K562 (cell line): ENCODE measurements at regions not wholly inside any gene's neighbourhood (a gene's known extent, or its start where the extent isn't known, plus 50 kb on each side); places are given as distances from the start of the nearest gene placed in this dataset.

Experiments
- ATAC-seq: fragments of 200-7000 bp; cut with Tn5 transposase; 3 replicates; pipeline ENCODE4 v1.9.1; 2020; ENCODE audit warnings: moderate library complexity
- BruUV-seq: library from RNA; stranded (reverse); fragments of 400-500 nt; replicated peaks from 2 replicates; lab custom pipeline; 2021; lab: Mats Ljungman, UMichigan
- CTCF ChIA-PET: fragments of 300-600 bp; formaldehyde crosslinking; extraction: SDS; loops from one replicate; lab custom pipeline; 2021; ENCODE audit warnings: low intra/inter-chr PET ratio; lab: Yijun Ruan, JAX
- POLR2A ChIA-PET: fragments of 300-600, 350-650 bp; sonication (Branson Sonifier 250); formaldehyde crosslinking; extraction: SDS; loops from one replicate; lab custom pipeline; 2021; ENCODE audit warnings: antibody characterized with exemption, inconsistent platforms; lab: Yijun Ruan, JAX
- DNase-seq, 4 experiments: peaks; one replicate each; pipeline versions ENCODE4 v3.0.0 to v3.0.0-alpha.2; 2011 to 2018; ENCODE audit warnings: low spot score in 3 of 4, mixed read lengths in 3 of 4; ENCODE audit errors: extremely low read depth in 1 of 4
- FAIRE-seq: peaks from 2 replicates; lab custom pipeline; 2011; peaks lifted over from hg19 to GRCh38; lab: Jason Lieb, UNC
- H2AFZ ChIP-seq: 2 replicates; pipeline ENCODE4 v1.6.0; 2011; ENCODE audit warnings: low read depth, low read length, control low read depth, inconsistent platforms
- H3K27ac ChIP-seq: fragments of 200-600 bp; 3 replicates; pipeline ENCODE4 v1.8.0; 2011; ENCODE audit warnings: low read depth, mild to moderate bottlenecking, control low read depth, inconsistent platforms, low read length, moderate library complexity, mixed read lengths; ENCODE audit errors: extremely low read depth
- H3K27me3 ChIP-seq, 2 experiments: fragments of 300-600 bp in 1 of 2; 2 replicates in 1 of 2; 3 replicates in 1 of 2; pipeline versions ENCODE4 v1.6.0 to v1.8.0; 2011; ENCODE audit warnings: inconsistent platforms in 2 of 2, low read length in 2 of 2, mild to moderate bottlenecking in 1 of 2, mixed read lengths in 1 of 2, moderate library complexity in 1 of 2; ENCODE audit not compliant: control insufficient read depth in 2 of 2, insufficient read depth in 2 of 2
- H3K36me3 ChIP-seq: fragments of 300-600 bp; 3 replicates; pipeline ENCODE4 v1.8.0; 2011; ENCODE audit warnings: mild to moderate bottlenecking, low read length, inconsistent platforms; ENCODE audit not compliant: control insufficient read depth, insufficient read depth
- H3K4me1 ChIP-seq, 2 experiments: fragments of 200-600 bp in 1 of 2; replicated peaks in 1 of 2; 2 replicates in 1 of 2; 3 replicates in 1 of 2; pipeline versions ENCODE4 v1.5.1 to v1.8.0; 2011; ENCODE audit warnings: inconsistent platforms in 2 of 2, low read length in 2 of 2, mild to moderate bottlenecking in 1 of 2, mixed read lengths in 1 of 2, moderate library complexity in 1 of 2; ENCODE audit not compliant: control insufficient read depth in 2 of 2, insufficient read depth in 2 of 2
- H3K4me2 ChIP-seq: 2 replicates; pipeline ENCODE4 v1.6.1; 2011; ENCODE audit warnings: low read length, control low read depth, inconsistent platforms, mixed read lengths; ENCODE audit not compliant: insufficient read depth
- H3K4me3 ChIP-seq: fragments of 200-600 bp; sonication (generic), shearing (Covaris generic); 2 replicates; pipeline ENCODE4 v1.5.1; 2016; ENCODE audit warnings: control low read depth, inconsistent platforms
- H3K79me2 ChIP-seq: fragments of 200-600 bp; 3 replicates; pipeline ENCODE4 v1.8.0; 2011; ENCODE audit warnings: low read length, inconsistent platforms; ENCODE audit not compliant: control insufficient read depth, insufficient read depth
- H3K9ac ChIP-seq, 2 experiments: 2 replicates each; pipeline versions ENCODE4 v1.6.0 to v1.6.1; 2011; ENCODE audit warnings: low read depth in 2 of 2, low read length in 2 of 2, control low read depth in 1 of 2, inconsistent platforms in 1 of 2, mild to moderate bottlenecking in 1 of 2, mixed read lengths in 1 of 2; ENCODE audit not compliant: insufficient read depth in 1 of 2
- H3K9me1 ChIP-seq: one replicate; pipeline ENCODE4 v1.6.0; 2011; ENCODE audit warnings: inconsistent platforms, mild to moderate bottlenecking, low read length, moderate library complexity; ENCODE audit not compliant: control insufficient read depth, insufficient read depth
- H3K9me3 ChIP-seq: replicated peaks from 2 replicates; pipeline ENCODE4 v1.5.1; 2011; ENCODE audit warnings: low read depth, low read length, inconsistent platforms; ENCODE audit not compliant: control insufficient read depth, insufficient read depth
- H4K20me1 ChIP-seq: replicated peaks from 2 replicates; pipeline ENCODE4 v1.6.1; 2011; ENCODE audit warnings: low read length, inconsistent platforms, mixed read lengths; ENCODE audit not compliant: control insufficient read depth, insufficient read depth
- ARID1B ChIP-seq: fragments of 450-650 bp; IDR thresholded peaks from 2 replicates; pipeline ENCODE4 v1.6.1; 2016; ENCODE audit warnings: antibody characterized with exemption, mild to moderate bottlenecking, inconsistent platforms
- CTCF ChIP-seq, 3 experiments: IDR thresholded peaks in 2 of 3; conservative IDR thresholded peaks in 1 of 3; 2 replicates each; pipeline ENCODE4 v1.5.1; 2011 to 2012; ENCODE audit warnings: low read length in 3 of 3, mild to moderate bottlenecking in 3 of 3, control low read depth in 2 of 3, improper control_type of control experiment in 1 of 3, inconsistent platforms in 1 of 3, low read depth in 1 of 3, mixed read lengths in 1 of 3, moderate library complexity in 1 of 3; ENCODE audit not compliant: insufficient read depth in 2 of 3
- RAD21 ChIP-seq, 2 experiments: fragments of 250-450 bp in 1 of 2; fragments of 450-650 bp in 1 of 2; sonication (Bioruptor Pico) in 1 of 2; formaldehyde crosslinking in 1 of 2; IDR thresholded peaks in 1 of 2; conservative IDR thresholded peaks in 1 of 2; 2 replicates each; pipeline versions ENCODE4 v1.4.0 to v1.8.0; 2020 to 2022; ENCODE audit warnings: mild to moderate bottlenecking in 2 of 2, moderate library complexity in 1 of 2
- SMARCE1 ChIP-seq: fragments of 450-650 bp; IDR thresholded peaks from 2 replicates; pipeline ENCODE4 v1.7.1; 2016; ENCODE audit warnings: mild to moderate bottlenecking
- SMC3 ChIP-seq: conservative IDR thresholded peaks from 2 replicates; pipeline ENCODE4 v1.6.1; 2011; ENCODE audit warnings: low read depth, low read length, improper control_type of control experiment; ENCODE audit not compliant: insufficient read depth
- TRIM25 ChIP-seq: fragments of 450-650 bp; IDR thresholded peaks from 2 replicates; pipeline ENCODE4 v1.7.0; 2016; ENCODE audit warnings: borderline replicate concordance
- WGBS: fragments of 100-300 bp; shearing (Covaris generic); methylation state at CpG from one replicate; pipeline ENCODE4 v1.1.6; 2016; ENCODE audit warnings: low coverage, mixed read lengths; ENCODE audit not compliant: insufficient coverage; ENCODE audit errors: missing lambda C conversion rate; 5-methylcytosine and 5-hydroxymethylcytosine counted together
- in situ Hi-C: fragments of 300-500 bp; cut with MboI; formaldehyde crosslinking; loops from 4 replicates; pipeline ENCODE4 v1.15.0; 2018; ENCODE audit warnings: inconsistent platforms, mixed read lengths
- intact Hi-C: fragments of 100-400 bp; cut with micrococcal nuclease; formaldehyde crosslinking; loops from 2 replicates; pipeline ENCODE4 v1.14.2; 2022

GRCh38 chr3:99175276-99175812, 273.8 kb upstream of the DCBLD2 start:
- POLR2A ChIA-PET, result no interaction called here
- no TSS peak for BruUV-seq

DNA sequence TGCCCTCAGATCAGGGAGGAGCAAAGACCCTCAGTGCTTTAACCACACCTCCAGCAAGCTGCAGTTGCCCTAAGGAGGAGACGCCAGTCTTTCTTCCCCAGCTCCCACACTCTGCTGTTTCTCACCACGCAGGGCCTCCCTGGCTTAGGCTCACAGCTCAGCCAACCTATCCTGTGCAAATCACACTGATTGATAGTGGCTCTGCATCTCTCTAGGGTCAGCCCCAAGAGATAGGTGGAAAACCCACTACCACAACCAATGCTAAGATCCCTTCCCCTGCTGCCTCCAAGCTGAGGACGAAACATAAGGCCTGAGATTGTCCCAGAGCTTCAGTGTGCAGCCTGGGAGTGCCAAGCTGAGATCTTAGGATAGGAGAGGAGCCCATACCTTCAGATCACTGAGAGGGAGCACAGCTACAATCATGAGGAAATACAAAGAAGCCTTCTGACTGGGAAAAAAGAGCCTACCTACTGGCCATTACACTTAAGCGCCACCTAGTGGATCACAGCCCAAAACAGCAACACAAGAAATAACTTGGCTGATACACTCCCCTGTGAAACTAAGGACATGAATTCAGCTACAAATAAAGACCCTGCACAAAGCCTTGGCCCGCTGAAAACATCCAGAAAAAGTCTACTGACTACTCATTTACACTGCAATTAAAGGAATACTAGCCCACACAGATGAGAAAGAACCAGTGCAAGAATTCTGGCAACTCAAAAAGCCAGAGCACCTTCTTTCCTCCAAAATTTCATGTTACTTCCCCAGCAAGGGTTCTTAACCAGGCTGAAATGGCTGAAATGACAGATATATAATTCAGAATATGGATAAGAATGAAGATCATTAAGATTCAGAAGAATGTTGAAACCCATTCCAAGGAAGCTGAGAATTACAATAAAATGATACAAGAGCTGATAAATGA, 271.5 kb upstream of the DCBLD2 start:
- intact Hi-C loops, result loop anchor here (2.0 to 5.0 kb wide), 2 partner anchors 151 to 356 kb away; no protein-coding TSS in a partner anchor
- Histone ChIP-seq H2AFZ (no peak overlapping the region), H3K79me2 (no peaks in the 10 kb centered on the region), H4K20me1 (no peaks in the 10 kb centered on the region), H3K4me3 (no peak overlapping the region), H3K9me1 (no peaks in the 10 kb centered on the region), H3K4me1 (no peaks in the 10 kb centered on the region), H3K9me3 (no peaks in the 10 kb centered on the region), H3K27ac (no peak overlapping the region), H3K4me2 (no peak overlapping the region), H3K9ac (no peak overlapping the region), H3K27me3 (no peaks in the 10 kb centered on the region), H3K36me3 (no peaks in the 10 kb centered on the region)
- 0% methylated on average over 5 of the region's 5 CpGs for WGBS
- ChIA-PET POLR2A (no interaction called here), CTCF (interaction anchor here (1.1 kb wide), 1 partner anchor 355 kb away, joined by 3 read pairs; no protein-coding TSS in a partner anchor)
- TF ChIP-seq RAD21 (CRISPR knock-in tag; conservative IDR thresholded peaks at IDR 0.05 in 1 of 2, IDR thresholded peaks at IDR 0.05 in 1 of 2) (peak; percentile 20 to 47; a peak in 3 of 4 replicates), CTCF (IDR thresholded peaks at IDR 0.05 in 2 of 3, conservative IDR thresholded peaks at IDR 0.05 in 1 of 3; ENCODE audit: insufficient read depth in 2 of 3, low read depth in 1 of 3, low read length in 3 of 3) (peak; percentile 38 to 50 (median 47)), TRIM25 (no peak), SMC3 (0 out of 2 replicates have a peak, but pooled peaks have one; percentile 16), SMARCE1 (no peak)
- in situ Hi-C loops, result loop anchor here (25.0 kb wide), 1 partner anchor 361 kb away; no protein-coding TSS in a partner anchor
- FAIRE-seq, result peak; percentile 51
- DNase-seq, result peak; percentile 4 to 37 (median 8)
- ATAC-seq, result peak; percentile 62; the same call in 2 of the 3 replicates
- BruUV-seq, result no TSS peak

More at GRCh38 chr3:99175276-99175812, 273.8 kb upstream of the DCBLD2 start:
- no peaks in the 10 kb centered on the region for H3K27me3 ChIP-seq
- 0% methylated on average over 4 of the region's 4 CpGs for WGBS
- no peak overlapping the region for H3K4me2 ChIP-seq
- in situ Hi-C loops (no loop called here), intact Hi-C loops (no loop called here)
- no peaks in the 10 kb centered on the region for H3K9me1 ChIP-seq
- no peak overlapping the region for H2AFZ ChIP-seq
- no peaks in the 10 kb centered on the region for H3K4me1 ChIP-seq
- H3K36me3 ChIP-seq, result no peaks in the 10 kb centered on the region
- H3K4me3 ChIP-seq, result no peak overlapping the region
- ATAC-seq (no peak), DNase-seq (no peak), FAIRE-seq (no peak)
- H4K20me1 ChIP-seq, result no peaks in the 10 kb centered on the region
- no peaks in the 10 kb centered on the region for H3K9me3 ChIP-seq
- H3K79me2 ChIP-seq, result no peaks in the 10 kb centered on the region
- CTCF ChIA-PET, result no interaction called here
- TF ChIP-seq ARID1B, result no peak
- H3K27ac ChIP-seq, result no peak overlapping the region
- no peak overlapping the region for H3K9ac ChIP-seq
